Heart left ventricle (tissue), 16 donors: ENCODE measurements at regions not wholly inside any gene's neighbourhood (a gene's known extent, or its start where the extent isn't known, plus 50 kb on each side); places are given as distances from the start of the nearest gene placed in this dataset.

ENCODE experiments used
- ATAC-seq, 4 donors: fragments of 200-7000 bp; cut with Tn5 transposase; one replicate each; pipeline ENCODE4 v1.9.1; 2020 to 2022; ENCODE audit warnings: moderate library complexity in 4 of 4, mild to moderate bottlenecking in 3 of 4, moderate number of reproducible peaks in 1 of 4
- DNase-seq, 5 donors: peaks; one replicate each; pipeline ENCODE4 v3.0.0-alpha.2; 2020
- H3K27ac ChIP-seq, 12 donors: fragments of 200-600 bp; sonication (generic) in 4 of 12; one replicate each; pipeline versions ENCODE4 v1.5.0 to v1.8.0; 2016 to 2022; ENCODE audit warnings: mild to moderate bottlenecking in 2 of 12
- H3K27me3 ChIP-seq, 9 donors: fragments of 200-600 bp; sonication (generic) in 2 of 9; one replicate each; pipeline versions ENCODE4 v1.5.1 to v1.8.0; 2016 to 2022; ENCODE audit warnings: mild to moderate bottlenecking in 3 of 9
- H3K36me3 ChIP-seq, 9 donors: fragments of 200-600 bp; sonication (generic) in 2 of 9; one replicate each; pipeline versions ENCODE4 v1.5.0 to v1.8.0; 2018 to 2022; ENCODE audit warnings: mild to moderate bottlenecking in 2 of 9
- H3K4me1 ChIP-seq, 12 donors: fragments of 200-600 bp; sonication (generic) in 4 of 12; one replicate each; pipeline versions ENCODE4 v1.5.0 to v1.8.0; 2016 to 2022; ENCODE audit warnings: mild to moderate bottlenecking in 3 of 12
- H3K4me3 ChIP-seq, 12 donors: fragments of 200-600 bp; sonication (generic) in 4 of 12; one replicate each; pipeline versions ENCODE4 v1.5.0 to v1.8.0; 2017 to 2022; ENCODE audit warnings: mild to moderate bottlenecking in 9 of 12, moderate library complexity in 4 of 12
- H3K9me3 ChIP-seq, 12 donors: fragments of 200-600 bp; sonication (generic) in 4 of 12; one replicate each; pipeline versions ENCODE4 v1.5.0 to v1.8.0; 2016 to 2022; ENCODE audit warnings: mild to moderate bottlenecking in 1 of 12
- POLR2A ChIP-seq, 2 donors: fragments of 450-650 bp; IDR thresholded peaks; one replicate each; pipeline ENCODE4 v1.6.1; 2017; ENCODE audit warnings: antibody characterized with exemption in 2 of 2, mild to moderate bottlenecking in 2 of 2, moderate library complexity in 2 of 2
- WGBS, 4 donors: extraction: QIAGEN DNeasy Blood & Tissue Kit in 2 of 4; methylation state at CpG; one replicate each; pipeline versions ENCODE4 v1.1.5 to v1.1.7; 2013 to 2018; 5-methylcytosine and 5-hydroxymethylcytosine counted together
- intact Hi-C, 10 donors: fragments of 100-400 bp; cut with DNase I; formaldehyde crosslinking; loops; one replicate each; pipeline versions ENCODE4 v1.11.1 to v1.14.2; 2022
- TF ChIP-seq, protein P1 (sequence below), 12 donors: fragments of 200-600 bp; sonication (generic) in 4 of 12; IDR thresholded peaks; one replicate each; pipeline versions ENCODE4 v1.5.0 to v1.8.0; 2018 to 2022; ENCODE audit warnings: antibody characterized with exemption in 12 of 12, mild to moderate bottlenecking in 5 of 12
- donor health status: ischemic (EF 13 %, LVEDD 7.1; RV severe dilation, severe dysfunction).
- donor health status: healthy with polysubstance abuse.
- donor health status: DM: no; HTN: yes; CAD: no.
- donor health status: DM: no; HTN: no; CAD: no.
- donor health status: ischemic (EF 25% LVEDD 6.9; RV normal size, moderate dysfunction).
- donor health status: ischemic (EF 25% LVEDD 5.7; RV mildly dilated, moderate dysfunction).
- donor health status: healthy.
- donor health status: DM: yes; HTN: yes; CAD: no.
- donor health status: ischemic (EF 35%, LVEDD 5.7; RV mildly dilated, moderate dysfunction).
- donor health status: nonischemic (EF 11% LVEDD 7.7; RV severe dilation, severe dysfunction).
- donor health status: DM: yes; HTN: yes; CAD: no.
- donor health status: PGD.
- donor health status: ischemic (EF 29% LVEDD 5.4; RV normal size, mild dysfunction).
- donor health status: nonischemic (EF 23%, LVEDD 6.1; RV moderate dilation, normal function).

DNA sequence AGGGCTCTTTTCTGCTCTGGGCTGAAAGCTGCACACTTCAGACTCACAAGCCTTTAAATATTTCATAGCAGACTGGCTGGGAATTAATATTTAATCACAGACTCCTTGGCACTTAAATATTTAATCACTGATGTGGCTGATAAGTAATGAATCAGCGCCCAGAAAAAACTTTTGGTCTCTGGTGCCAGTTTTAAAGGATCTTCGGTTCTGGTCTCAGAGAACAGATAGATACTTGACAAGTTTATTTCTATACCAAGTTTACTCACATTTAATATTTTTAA, 201.2 kb downstream of the MYCN start:
- DNase-seq (no peak), ATAC-seq (no peak)
- TF ChIP-seq, protein P1, sequence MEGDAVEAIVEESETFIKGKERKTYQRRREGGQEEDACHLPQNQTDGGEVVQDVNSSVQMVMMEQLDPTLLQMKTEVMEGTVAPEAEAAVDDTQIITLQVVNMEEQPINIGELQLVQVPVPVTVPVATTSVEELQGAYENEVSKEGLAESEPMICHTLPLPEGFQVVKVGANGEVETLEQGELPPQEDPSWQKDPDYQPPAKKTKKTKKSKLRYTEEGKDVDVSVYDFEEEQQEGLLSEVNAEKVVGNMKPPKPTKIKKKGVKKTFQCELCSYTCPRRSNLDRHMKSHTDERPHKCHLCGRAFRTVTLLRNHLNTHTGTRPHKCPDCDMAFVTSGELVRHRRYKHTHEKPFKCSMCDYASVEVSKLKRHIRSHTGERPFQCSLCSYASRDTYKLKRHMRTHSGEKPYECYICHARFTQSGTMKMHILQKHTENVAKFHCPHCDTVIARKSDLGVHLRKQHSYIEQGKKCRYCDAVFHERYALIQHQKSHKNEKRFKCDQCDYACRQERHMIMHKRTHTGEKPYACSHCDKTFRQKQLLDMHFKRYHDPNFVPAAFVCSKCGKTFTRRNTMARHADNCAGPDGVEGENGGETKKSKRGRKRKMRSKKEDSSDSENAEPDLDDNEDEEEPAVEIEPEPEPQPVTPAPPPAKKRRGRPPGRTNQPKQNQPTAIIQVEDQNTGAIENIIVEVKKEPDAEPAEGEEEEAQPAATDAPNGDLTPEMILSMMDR (IDR thresholded peaks at IDR 0.05) = no peak
- TF ChIP-seq POLR2A (IDR thresholded peaks at IDR 0.05) = no peak
- WGBS, 4 donors = 79 to 91% (median 86%) methylated on average over 2 of the region's 2 CpGs
- Histone ChIP-seq H3K36me3 (no peaks in the 10 kb centered on the region), H3K4me1 (no peaks in the 10 kb centered on the region), H3K4me3 (no peak overlapping the region), H3K27ac (no peak overlapping the region), H3K27me3 (no peaks in the 10 kb centered on the region), H3K9me3 (no peaks in the 10 kb centered on the region)
- intact Hi-C loops = no loop called here

DNA sequence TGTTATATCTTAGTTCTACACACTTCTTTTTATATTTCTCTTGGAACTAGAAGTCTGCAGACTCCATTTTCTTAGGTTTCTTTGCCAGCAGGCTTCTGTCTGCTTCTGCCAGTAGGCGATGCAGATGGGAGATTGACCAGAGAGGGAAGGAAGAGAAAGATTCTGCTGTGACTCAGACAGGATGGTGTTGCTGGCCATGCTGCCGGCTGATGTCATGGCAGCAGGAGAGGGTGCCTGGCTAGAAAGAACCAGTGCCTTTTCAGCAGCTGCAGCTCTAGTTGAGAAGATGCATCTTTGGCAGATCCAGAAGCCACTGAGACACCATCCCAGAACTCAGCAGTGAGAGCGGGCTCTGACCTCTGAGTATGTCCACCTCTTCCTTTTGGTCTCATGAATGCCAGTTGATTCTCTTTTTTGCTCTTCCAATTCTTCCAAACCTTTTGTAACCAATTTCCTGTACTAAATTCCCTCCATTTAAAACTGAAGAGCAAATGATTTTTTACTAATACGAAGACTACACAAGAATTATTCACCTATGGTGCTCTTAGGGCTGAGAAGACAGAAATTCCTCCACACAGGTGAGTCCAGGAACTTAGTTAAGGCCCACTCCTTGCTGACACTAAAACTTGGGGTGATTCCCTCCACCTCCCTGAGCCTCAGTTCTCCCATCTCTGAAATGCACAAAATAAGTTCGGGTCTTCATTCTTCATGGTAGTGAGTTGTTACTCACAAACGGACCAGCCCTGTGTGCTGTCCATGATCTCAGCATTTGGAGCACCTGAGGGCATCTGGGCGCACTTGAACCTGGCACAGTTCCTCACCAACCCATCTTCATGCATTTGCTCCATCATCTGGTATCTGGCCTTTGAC, 200.7 kb downstream of the MYCN start:
- Histone ChIP-seq H3K9me3 (no peaks in the 10 kb centered on the region), H3K4me1 (no peaks in the 10 kb centered on the region), H3K27me3 (no peaks in the 10 kb centered on the region), H3K36me3 (no peaks in the 10 kb centered on the region), H3K4me3 (no peak overlapping the region), H3K27ac (no peak overlapping the region)
- ATAC-seq (no peak), DNase-seq (no peak)
- WGBS, 4 donors = 83 to 87% (median 84%) methylated on average over 7 of the region's 7 CpGs
- TF ChIP-seq, protein P1 (IDR thresholded peaks at IDR 0.05) = no peak
- TF ChIP-seq POLR2A (IDR thresholded peaks at IDR 0.05) = no peak
- intact Hi-C loops = no loop called here

DNA sequence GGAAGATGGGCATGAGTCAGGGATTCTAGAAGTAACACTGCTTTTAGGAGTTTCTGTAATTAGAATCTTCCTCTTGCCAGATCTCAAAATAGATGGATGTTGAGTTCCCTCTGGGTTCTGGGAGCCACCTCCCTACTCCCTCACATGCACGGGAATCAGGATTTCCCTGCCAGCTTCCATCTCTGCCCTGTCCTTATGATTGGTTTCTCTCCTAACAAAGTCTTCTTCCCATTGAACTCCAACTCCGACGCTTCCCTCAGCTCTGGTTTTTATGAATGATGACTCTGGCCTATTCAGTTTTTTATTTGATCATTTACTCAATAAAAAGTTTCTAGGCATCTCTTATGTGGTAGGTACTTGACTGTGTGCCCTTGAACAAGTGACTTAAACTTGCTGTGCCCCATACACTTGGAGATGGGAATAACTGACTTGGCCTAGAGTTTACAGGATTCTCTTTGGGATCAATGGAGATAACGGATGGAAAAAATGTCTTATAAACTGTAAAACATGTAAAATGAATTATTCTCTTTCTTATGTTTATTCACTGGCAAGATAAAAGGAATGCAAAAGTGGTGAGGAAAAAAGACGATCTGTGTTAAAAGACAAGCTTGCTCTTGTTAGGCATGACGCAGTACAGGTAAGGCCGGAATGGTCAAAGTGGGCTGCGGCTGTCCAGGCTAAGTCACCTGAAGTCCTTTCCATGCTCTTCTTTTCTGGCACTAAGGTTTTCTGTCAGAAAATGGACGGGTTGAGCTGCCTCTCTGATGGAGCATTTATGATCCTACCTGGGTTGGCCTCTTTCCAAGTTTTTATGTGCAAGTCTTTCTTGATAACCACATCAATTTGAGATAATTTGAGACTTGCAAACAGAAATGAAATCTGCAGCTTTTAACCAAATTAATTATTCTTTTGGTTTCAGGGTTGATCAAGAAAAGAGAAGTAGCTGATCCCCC, 199.6 kb downstream of the MYCN start:
- intact Hi-C loops = no loop called here
- Histone ChIP-seq H3K27me3 (no peaks in the 10 kb centered on the region), H3K27ac (no peak overlapping the region), H3K9me3 (no peaks in the 10 kb centered on the region), H3K36me3 (no peaks in the 10 kb centered on the region), H3K4me3 (no peak overlapping the region), H3K4me1 (no peaks in the 10 kb centered on the region)
- DNase-seq (no peak), ATAC-seq (no peak)
- no peak for TF ChIP-seq POLR2A (IDR thresholded peaks at IDR 0.05)
- TF ChIP-seq, protein P1 (IDR thresholded peaks at IDR 0.05) = no peak
- WGBS, 4 donors = 83 to 91% (median 86%) methylated on average over 9 of the region's 9 CpGs
